ENCODE measurements at regions not wholly inside any gene's neighbourhood (a gene's known extent, or its start where the extent isn't known, plus 50 kb on each side); places are given as distances from the start of the nearest gene placed in this dataset.

DNA sequence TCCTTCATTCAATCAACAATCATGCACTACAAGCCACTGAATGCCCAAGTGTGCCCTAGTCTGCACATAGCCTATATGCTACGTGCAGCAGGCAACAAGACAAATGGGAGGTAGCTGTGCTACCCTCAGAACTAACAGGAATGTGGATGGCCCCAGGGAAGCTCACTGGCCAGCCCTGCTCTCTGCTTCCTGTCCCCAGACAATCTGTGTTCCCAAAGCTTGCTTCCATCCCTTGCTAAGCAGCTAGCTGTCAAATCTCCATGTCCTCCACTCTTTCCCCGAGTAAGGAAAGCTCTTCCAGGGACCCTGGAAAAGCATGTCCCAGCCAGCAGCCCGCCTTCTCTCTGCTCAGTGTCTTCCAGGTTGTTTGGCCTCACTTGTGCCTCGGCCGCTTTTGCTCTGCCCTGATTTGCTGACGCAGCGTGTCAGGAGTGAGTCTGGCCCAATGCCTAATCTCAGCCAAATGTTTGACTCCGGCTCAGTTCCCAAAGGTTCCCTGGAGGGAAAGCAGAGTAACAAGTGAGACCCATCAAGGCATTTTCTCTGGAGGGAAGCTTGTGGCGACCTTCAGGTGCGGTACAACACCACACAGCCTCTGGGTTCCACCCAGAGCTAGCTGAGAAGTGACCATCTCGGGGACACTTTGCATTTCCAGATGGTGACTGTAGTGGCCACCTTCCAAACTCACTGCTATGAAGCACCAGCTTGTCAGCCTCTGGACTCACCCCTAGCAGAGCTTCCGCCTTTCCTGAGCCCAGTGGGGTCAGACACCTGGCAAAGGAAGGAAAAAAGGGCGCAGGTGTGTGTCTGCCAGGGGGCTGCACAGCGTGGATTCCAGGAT lies 243.4 kb downstream of the RHOU start:
- Mint-ChIP-seq H3K4me1 (no peaks in the 10 kb centered on the region), H3K9me3 (no peaks in the 10 kb centered on the region), H3K27ac (no peak overlapping the region), H3K36me3 (no peaks in the 10 kb centered on the region), H3K4me3 (no peak overlapping the region)
- no peak for DNase-seq (ENCODE audit: low spot score in 2 of 2)
- no peak for ATAC-seq

DNA sequence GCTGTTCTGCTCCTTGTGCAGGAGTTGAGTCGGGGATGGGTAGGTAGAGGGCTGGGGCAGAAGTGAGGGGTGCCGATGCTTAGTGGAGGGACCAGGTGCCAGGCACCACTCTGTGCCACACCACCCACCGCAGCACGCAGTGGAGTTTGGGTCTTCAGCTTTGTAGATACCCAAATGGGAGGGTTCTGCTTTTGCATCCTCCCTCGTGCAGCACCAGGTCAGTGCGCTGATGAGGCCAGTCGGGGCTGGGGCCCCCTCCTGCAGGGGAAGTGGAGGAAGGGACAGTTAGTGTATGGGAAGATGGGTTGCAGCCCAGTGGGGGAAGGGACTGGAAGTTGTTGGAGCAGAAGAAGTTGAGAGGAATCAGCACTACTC lies 244.0 kb downstream of the RHOU start:
- H3K27ac Mint-ChIP-seq: no peak overlapping the region
- H3K36me3 Mint-ChIP-seq: no peaks in the 10 kb centered on the region
- ATAC-seq (no peak), DNase-seq (ENCODE audit: low spot score in 2 of 2) (no peak)
- H3K4me1 Mint-ChIP-seq: no peaks in the 10 kb centered on the region
- no peaks in the 10 kb centered on the region for H3K9me3 Mint-ChIP-seq
- no peak overlapping the region for H3K4me3 Mint-ChIP-seq

DNA sequence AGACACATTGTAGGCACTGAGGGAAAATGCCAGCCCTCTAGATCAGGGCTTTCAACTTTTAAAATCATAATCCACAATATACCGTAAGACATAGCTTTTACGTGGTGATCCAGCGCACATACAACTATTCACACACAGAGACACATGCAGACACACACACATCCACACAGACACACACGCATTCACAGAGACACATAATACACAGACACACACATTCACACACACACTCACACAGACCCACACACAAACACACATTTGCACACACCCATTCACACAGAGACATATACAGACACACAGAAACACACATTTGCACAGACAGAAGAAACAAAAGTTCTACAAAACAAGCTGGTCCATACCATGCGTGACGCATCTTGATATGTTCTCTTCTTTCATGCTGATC lies 244.5 kb downstream of the RHOU start:
- no peak for DNase-seq (ENCODE audit: low spot score in 2 of 2)
- H3K4me1 Mint-ChIP-seq: no peaks in the 10 kb centered on the region
- ATAC-seq: no peak
- no peaks in the 10 kb centered on the region for H3K36me3 Mint-ChIP-seq
- H3K9me3 Mint-ChIP-seq: no peaks in the 10 kb centered on the region
- no peak overlapping the region for H3K4me3 Mint-ChIP-seq
- H3K27ac Mint-ChIP-seq: no peak overlapping the region

DNA sequence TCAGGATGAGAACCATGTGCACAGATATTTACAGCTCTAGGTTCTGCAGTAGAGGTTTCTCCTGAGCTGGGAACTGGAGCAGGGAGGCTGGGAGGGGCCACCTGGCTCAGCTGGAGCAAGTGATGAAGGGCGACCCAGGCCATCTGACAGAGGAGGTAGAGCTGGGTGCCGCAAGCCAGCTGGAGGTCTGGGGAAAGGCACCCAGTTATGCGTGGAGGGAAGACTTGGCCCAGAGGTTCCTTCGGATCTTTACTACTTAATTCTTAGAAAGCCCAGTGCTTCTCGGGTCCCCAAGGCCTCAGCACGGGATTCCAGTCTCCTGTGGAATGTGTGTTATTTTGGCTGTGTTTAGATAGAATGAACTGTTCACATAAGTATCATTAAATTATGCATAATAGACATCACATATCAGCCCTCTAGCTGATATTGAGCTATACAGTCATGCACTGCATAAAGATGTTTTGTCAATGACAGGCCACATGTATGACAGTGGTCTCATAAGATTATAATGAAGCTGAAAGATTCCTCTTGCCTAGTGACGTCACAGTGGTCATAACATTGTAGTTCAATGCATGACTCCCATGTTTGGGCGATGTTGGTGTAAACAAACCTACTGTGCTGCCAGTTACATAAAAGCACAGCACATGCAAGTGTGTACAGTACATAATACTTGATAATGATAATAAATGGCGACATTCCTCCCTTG lies 245.1 kb downstream of the RHOU start:
- no peaks in the 10 kb centered on the region for H3K9me3 Mint-ChIP-seq
- H3K4me1 Mint-ChIP-seq: no peaks in the 10 kb centered on the region
- ATAC-seq: no peak
- no peaks in the 10 kb centered on the region for H3K36me3 Mint-ChIP-seq
- no peak overlapping the region for H3K4me3 Mint-ChIP-seq
- DNase-seq (ENCODE audit: low spot score in 2 of 2): no peak
- no peak overlapping the region for H3K27ac Mint-ChIP-seq

DNA sequence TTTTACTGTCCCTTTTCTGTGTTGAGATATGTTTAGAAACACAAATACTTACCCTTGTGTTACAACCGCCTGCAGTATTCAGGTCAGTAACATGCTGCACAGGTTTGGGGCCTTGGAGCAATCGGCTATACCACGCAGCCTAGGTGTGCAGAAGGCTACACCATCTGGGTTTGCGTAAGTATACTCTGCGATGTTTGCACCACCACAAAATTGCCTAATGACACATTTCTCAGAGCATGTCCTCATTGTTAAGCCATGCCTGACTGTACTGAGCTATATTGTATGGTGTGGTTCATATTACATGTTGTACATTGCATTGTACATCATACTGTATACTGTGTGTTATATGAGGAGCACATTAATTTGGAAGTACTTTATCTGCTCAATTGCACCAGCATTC lies 247.4 kb downstream of the RHOU start:
- no peaks in the 10 kb centered on the region for H3K9me3 Mint-ChIP-seq
- ATAC-seq: no peak
- H3K36me3 Mint-ChIP-seq: no peaks in the 10 kb centered on the region
- no peaks in the 10 kb centered on the region for H3K4me1 Mint-ChIP-seq
- no peak for DNase-seq (ENCODE audit: low spot score in 2 of 2)
- no peak overlapping the region for H3K4me3 Mint-ChIP-seq
- H3K27ac Mint-ChIP-seq: no peak overlapping the region

DNA sequence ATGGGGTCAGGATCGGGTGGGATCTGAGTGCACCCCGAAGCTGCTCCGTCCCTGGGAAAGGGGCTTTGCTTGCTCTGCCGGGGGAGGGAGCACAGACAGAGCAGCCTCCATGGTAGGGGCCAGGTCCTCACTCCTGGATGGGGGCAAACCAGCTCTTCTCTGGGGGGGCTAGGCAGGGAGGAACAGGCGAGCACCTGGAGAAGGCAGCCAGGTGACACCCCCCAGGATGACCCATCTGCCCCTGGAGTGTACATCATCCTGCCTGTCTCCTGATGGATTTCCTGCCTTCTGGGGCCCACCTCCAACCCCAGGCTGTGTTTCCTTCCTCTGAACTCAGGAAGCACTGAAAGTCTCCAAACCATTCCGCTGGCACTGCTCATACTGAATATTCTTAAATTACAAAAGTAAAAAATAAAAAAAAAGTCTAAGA lies 248.0 kb downstream of the RHOU start:
- Mint-ChIP-seq H3K4me1 (no peaks in the 10 kb centered on the region), H3K4me3 (no peak overlapping the region), H3K9me3 (no peaks in the 10 kb centered on the region), H3K27ac (no peak overlapping the region), H3K36me3 (no peaks in the 10 kb centered on the region)
- DNase-seq (ENCODE audit: low spot score in 2 of 2) (no peak), ATAC-seq (no peak)

DNA sequence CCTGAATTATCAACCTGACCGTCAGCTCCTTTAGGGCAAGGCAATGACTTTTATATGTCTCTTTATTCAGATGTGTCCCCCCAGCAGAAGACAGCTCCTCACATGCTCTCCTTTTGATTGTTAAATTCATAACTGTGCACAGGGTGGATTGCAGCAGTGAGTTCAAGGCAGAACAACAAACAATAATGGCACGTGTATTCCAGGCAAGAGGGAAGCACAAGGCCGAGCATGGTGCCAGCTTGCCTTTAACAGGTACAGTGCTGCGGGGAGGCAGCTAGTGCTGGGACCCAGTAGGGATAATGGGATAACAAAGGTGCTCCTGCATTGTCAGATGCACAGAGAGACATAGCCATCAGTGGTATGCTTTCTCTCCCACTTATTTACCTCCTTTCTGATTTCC lies 248.4 kb downstream of the RHOU start:
- no peaks in the 10 kb centered on the region for H3K36me3 Mint-ChIP-seq
- no peaks in the 10 kb centered on the region for H3K4me1 Mint-ChIP-seq
- H3K27ac Mint-ChIP-seq: no peak overlapping the region
- no peak overlapping the region for H3K4me3 Mint-ChIP-seq
- ATAC-seq: no peak
- H3K9me3 Mint-ChIP-seq: no peaks in the 10 kb centered on the region
- no peak for DNase-seq (ENCODE audit: low spot score in 2 of 2)

DNA sequence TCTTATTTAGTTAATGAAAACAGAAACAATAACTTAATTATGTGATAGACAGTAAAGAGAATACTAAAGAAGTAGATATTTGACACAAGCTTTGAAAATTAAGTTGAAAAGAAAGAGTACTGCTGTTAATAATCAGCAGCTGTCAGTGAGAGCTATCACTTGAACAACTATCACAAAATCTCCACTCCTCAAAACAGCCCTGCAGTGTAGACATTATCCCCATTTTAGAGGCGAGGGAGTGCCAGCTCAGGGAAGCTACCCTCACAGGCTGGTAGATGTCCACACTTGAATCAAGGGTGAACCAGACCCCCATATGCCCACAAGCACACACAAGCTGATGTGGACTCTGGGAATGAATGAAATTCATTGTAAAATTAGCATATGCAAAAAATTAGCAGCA lies 248.8 kb downstream of the RHOU start:
- DNase-seq (ENCODE audit: low spot score in 2 of 2): no peak
- no peak overlapping the region for H3K4me3 Mint-ChIP-seq
- no peak for ATAC-seq
- H3K27ac Mint-ChIP-seq: no peak overlapping the region
- peaks cover 2% of the 10 kb centered on the region for H3K4me1 Mint-ChIP-seq
- no peaks in the 10 kb centered on the region for H3K36me3 Mint-ChIP-seq
- H3K9me3 Mint-ChIP-seq: no peaks in the 10 kb centered on the region

DNA sequence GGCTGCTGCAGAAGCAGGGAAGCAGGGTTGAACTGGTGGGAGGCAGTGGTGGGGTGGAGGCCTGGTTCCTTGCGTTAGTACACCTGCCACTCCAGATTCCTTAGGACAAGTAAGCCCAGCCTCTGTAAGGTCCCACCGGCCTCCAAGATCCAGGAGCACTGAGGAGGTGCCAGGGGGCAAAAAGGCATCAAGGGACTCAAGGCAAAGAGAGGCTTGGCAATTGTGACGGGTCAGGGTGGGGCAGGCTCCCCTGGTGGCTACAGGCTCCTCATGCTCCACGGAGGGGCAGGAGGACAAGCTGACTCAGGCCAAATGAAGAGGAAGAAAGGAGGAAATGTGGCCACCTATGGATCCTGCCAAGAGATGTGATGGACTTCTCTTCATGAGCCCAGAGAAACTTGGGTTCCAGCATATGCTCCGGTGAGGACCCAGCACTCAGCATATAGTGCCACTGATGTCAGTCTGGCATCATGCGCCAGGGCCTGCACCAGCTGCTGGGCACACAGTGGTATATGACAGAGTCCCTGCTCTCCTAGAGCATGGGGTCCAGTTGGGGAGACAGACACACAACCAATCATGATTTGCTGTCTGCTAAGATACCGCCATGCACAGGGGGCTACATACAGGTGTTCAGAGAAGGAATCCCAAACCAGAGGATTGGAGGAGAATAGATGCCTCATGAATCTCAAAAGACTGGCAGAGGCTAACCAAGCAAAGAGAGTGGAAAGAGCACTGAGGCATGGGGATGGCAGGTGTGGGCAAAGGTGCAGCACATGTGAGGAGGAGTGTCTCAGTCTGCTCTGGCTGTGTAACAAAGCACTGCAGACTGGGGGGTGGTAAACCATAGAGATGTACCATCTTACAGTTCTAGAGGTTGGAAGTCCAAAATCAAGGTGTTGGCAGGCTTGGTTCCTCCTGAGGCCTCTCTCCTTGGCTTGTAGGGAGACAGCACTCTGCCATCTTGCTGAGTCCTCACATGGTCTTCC lies 249.7 kb downstream of the RHOU start:
- H3K36me3 Mint-ChIP-seq: no peaks in the 10 kb centered on the region
- DNase-seq (ENCODE audit: low spot score in 2 of 2) (no peak), ATAC-seq (no peak)
- H3K27ac Mint-ChIP-seq: no peak overlapping the region
- H3K4me1 Mint-ChIP-seq: peaks cover 7% of the 10 kb centered on the region
- H3K4me3 Mint-ChIP-seq: no peak overlapping the region
- H3K9me3 Mint-ChIP-seq: no peaks in the 10 kb centered on the region

DNA sequence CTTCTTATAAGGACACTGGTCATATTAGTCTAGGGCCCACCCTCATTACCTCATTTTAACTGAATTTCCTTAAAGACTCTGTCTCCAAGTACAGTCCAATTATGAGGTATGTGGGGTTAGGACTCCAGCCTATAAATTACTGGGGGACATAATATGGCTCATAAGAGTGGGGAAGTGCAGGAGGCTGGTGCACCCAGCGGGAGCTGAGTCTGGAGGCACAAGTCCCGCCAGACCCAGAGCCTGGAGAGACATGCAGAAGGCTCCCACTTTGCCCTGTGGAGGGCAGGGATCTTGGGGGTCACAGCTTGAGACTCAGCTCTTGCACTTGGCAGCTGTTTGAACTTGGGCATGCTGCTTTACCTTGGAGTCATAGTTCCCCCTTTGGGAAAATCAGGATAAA lies 250.4 kb downstream of the RHOU start:
- H3K27ac Mint-ChIP-seq: no peak overlapping the region
- DNase-seq (ENCODE audit: low spot score in 2 of 2) (no peak), ATAC-seq (no peak)
- H3K4me1 Mint-ChIP-seq: peaks cover 7% of the 10 kb centered on the region
- H3K9me3 Mint-ChIP-seq: no peaks in the 10 kb centered on the region
- H3K36me3 Mint-ChIP-seq: no peaks in the 10 kb centered on the region
- no peak overlapping the region for H3K4me3 Mint-ChIP-seq

DNA sequence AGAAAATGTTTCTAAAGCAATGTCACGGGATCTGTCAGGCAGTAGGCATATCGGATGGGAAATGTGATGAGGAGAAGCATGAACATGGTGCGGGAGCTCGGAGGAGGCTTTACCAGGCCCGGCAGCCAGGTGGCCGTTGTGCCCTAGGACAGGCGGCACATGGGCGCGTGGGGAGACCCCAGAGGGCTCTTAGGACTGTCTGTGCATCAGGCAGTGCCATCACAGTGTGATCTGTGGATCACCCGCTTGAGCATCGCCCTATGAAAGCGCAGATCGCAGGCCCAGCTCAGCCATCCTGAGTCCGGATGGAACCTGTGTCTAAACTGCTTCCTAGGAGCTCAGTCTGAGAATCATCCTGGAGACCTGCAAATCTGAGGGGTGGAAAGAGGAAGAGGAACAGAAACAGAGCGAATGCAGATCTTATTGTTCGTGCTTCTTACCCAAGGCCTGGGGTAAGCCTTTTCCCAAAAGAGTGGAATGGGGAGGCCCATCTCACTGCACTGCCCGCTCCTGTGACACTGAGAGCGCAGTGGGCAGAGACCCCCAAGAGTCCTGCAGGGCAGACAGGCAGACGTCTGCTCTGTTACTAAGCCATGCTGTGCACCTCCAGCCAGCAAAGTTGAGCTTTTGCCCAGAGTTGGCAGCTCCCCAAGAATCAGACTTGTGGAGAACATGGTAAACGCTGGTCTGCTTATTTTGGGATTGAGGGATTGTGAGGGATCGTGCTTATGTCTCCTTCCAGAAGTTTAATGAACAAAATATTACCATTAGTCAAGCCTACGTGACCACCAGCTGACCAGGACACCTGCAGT lies 251.0 kb downstream of the RHOU start:
- peaks cover 7% of the 10 kb centered on the region for H3K4me1 Mint-ChIP-seq
- DNase-seq (ENCODE audit: low spot score in 2 of 2) (no peak), ATAC-seq (no peak)
- no peaks in the 10 kb centered on the region for H3K36me3 Mint-ChIP-seq
- no peaks in the 10 kb centered on the region for H3K9me3 Mint-ChIP-seq
- H3K4me3 Mint-ChIP-seq: no peak overlapping the region
- H3K27ac Mint-ChIP-seq: no peak overlapping the region

DNA sequence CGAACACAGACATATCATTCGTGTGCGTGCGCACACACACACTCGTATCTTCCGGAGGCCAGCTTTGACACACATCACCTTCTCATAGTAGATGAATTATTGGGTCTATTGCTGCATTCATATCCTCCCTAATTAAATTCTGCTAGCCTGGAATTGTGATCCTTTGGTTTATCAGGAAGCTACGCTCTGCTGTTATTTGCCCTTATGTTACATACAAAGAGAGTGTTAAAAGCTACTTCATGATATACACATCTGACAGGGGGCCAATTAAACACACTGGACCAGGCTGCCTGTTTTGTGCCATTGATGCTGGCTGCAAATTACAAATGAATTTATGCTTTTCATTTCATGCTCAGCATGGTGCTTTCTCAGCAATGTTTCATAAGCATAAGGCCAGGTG lies 252.0 kb downstream of the RHOU start:
- ATAC-seq (no peak), DNase-seq (ENCODE audit: low spot score in 2 of 2) (no peak)
- no peak overlapping the region for H3K4me3 Mint-ChIP-seq
- no peaks in the 10 kb centered on the region for H3K36me3 Mint-ChIP-seq
- peaks cover 7% of the 10 kb centered on the region for H3K4me1 Mint-ChIP-seq
- H3K9me3 Mint-ChIP-seq: no peaks in the 10 kb centered on the region
- no peak overlapping the region for H3K27ac Mint-ChIP-seq

DNA sequence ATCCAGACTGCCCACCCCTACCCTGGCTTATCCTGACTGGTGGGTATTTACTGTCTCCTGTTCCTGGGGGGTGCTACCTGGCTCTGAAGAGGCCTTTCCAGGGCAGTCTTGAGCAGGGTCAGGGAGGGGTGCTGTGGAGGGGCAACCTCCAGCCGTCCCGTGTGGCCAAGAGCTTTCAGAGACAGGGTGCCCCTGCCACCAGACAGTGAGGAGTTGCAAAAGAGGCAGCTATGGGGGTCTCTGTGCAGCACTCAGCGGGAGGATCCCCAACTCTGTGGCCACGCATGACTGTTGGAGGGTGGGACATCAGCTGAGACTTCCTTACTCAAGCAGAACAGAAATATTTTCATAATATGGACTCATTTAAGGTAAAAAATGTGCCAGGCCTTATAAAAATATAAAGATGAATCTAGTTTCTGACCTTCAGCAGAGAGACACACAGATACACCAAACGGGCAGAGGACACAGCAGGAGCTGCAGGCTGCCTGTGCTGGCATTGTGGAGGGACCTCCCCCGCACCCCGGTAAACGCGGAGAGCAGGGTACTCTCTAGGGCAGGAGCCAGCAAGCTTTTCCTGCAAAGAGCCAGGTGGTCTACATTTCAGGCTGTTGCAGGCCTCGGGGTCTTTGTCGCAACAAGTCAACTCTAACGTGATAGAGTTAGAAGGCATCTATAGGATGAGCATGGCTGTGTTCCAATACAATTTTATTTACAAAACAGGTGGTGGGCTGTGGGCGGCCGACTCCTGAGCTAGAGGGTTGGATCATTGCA lies 252.6 kb downstream of the RHOU start:
- Mint-ChIP-seq H3K36me3 (no peaks in the 10 kb centered on the region), H3K9me3 (no peaks in the 10 kb centered on the region), H3K27ac (no peak overlapping the region), H3K4me3 (no peak overlapping the region), H3K4me1 (peaks cover 7% of the 10 kb centered on the region)
- ATAC-seq: no peak
- no peak for DNase-seq (ENCODE audit: low spot score in 2 of 2)

DNA sequence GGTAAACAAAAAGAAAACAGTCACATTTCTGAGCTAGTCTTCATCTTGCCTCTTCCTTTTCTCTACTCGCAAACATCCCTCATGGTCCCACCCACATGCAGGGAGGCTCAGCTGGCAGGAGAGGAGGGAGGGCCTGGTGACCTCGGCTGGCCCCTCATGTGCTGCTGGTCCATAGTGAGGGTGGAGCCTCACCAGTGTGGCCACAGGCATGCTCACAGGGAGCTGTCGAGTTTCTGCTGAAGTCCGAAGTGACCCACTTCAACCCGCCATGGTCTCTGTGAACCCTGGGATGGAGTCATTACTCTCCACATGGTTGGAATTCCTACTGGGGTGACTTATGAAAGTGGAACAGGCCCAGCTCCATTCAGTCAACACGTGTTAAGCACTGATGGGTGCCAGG lies 253.4 kb downstream of the RHOU start:
- Mint-ChIP-seq H3K9me3 (no peaks in the 10 kb centered on the region), H3K4me1 (peaks cover 7% of the 10 kb centered on the region), H3K4me3 (no peak overlapping the region), H3K36me3 (no peaks in the 10 kb centered on the region), H3K27ac (no peak overlapping the region)
- DNase-seq (ENCODE audit: low spot score in 2 of 2) (no peak), ATAC-seq (no peak)

All from stimulated activated effector memory CD8-positive, alpha-beta T cell treated with anti-CD3 and anti-CD28 coated beads, Interleukin-12 subunit alpha, Interleukin-12 subunit beta, amount 100 ng/mL, for 72 hours (primary cell).